Right renal pelvis (tissue), 4 donors: ENCODE measurements at regions not wholly inside any gene's neighbourhood (a gene's known extent, or its start where the extent isn't known, plus 50 kb on each side); places are given as distances from the start of the nearest gene placed in this dataset.

Experiments used
- DNase-seq, 4 donors: peaks; one replicate each; pipeline ENCODE4 v3.0.0-alpha.2; 2013; ENCODE audit warnings: low read depth in 4 of 4, low spot score in 3 of 4, missing footprints in 1 of 4

GRCh38 chr14:101169267-101169666 is 265.7 kb upstream of the RTL1 start:
- DNase-seq = no peak

- DNase-seq = no peak
Observed at GRCh38 chr14:101171650-101172049, 268.1 kb upstream of the RTL1 start.

- DNase-seq = no peak
Observed at GRCh38 chr14:101173698-101174521, 270.4 kb upstream of the RTL1 start.

GRCh38 chr14:101174522-101174838 is 271.0 kb upstream of the RTL1 start:
- no peak for DNase-seq

- no peak for DNase-seq
Observed at GRCh38 chr14:101174980-101175606, 271.6 kb upstream of the RTL1 start.

GRCh38 chr14:101175731-101176534 is 272.4 kb upstream of the RTL1 start:
- no peak for DNase-seq

- no peak for DNase-seq
Observed at GRCh38 chr14:101176535-101177205, 273.1 kb upstream of the RTL1 start.

- peak; percentile 20 to 48 (median 32) for DNase-seq
Observed at GRCh38 chr14:101177301-101177971, 273.9 kb upstream of the RTL1 start.

GRCh38 chr14:101178184-101179072 is 274.9 kb upstream of the RTL1 start:
- DNase-seq = no peak

GRCh38 chr14:101179691-101180211 is 276.2 kb upstream of the RTL1 start:
- no peak for DNase-seq

- DNase-seq = no peak
Observed at GRCh38 chr14:101181446-101182313, 278.2 kb upstream of the RTL1 start.

GRCh38 chr14:101182476-101182875 is 279.0 kb upstream of the RTL1 start:
- no peak for DNase-seq

- DNase-seq = peak; percentile 22 to 56 (median 40)
Observed at GRCh38 chr14:101183376-101184103, 280.0 kb upstream of the RTL1 start.

- no peak for DNase-seq
Observed at GRCh38 chr14:101184104-101184455, 280.6 kb upstream of the RTL1 start.

GRCh38 chr14:101184572-101184971 is 281.1 kb upstream of the RTL1 start:
- no peak for DNase-seq

GRCh38 chr14:101185073-101185835 is 281.7 kb upstream of the RTL1 start:
- no peak for DNase-seq

GRCh38 chr14:101185946-101186345 is 282.4 kb upstream of the RTL1 start:
- DNase-seq = no peak
